MM.1S (cell line): ENCODE measurements at regions not wholly inside any gene's neighbourhood (a gene's known extent, or its start where the extent isn't known, plus 50 kb on each side); places are given as distances from the start of the nearest gene placed in this dataset.

ENCODE experiments used
- EZH2 ChIP-seq: fragments of 300-600 bp; sonication (generic); optimal IDR thresholded peaks from 2 replicates; pipeline ENCODE3; 2017; ENCODE audit warnings: low read depth, mild to moderate bottlenecking, antibody characterized with exemption, low read length, mixed read lengths
- EZH2phosphoT487 ChIP-seq: fragments of 300-600 bp; sonication (generic); IDR thresholded peaks from 2 replicates; pipeline ENCODE4 v1.6.1; 2018; ENCODE audit warnings: antibody characterized with exemption, low read length
- TF ChIP-seq, protein P1 (sequence below): fragments of 300-600 bp; sonication (generic); IDR thresholded peaks from 2 replicates; pipeline ENCODE4 v1.5.1; 2016; ENCODE audit warnings: antibody characterized with exemption, low read length, mixed read lengths

DNA sequence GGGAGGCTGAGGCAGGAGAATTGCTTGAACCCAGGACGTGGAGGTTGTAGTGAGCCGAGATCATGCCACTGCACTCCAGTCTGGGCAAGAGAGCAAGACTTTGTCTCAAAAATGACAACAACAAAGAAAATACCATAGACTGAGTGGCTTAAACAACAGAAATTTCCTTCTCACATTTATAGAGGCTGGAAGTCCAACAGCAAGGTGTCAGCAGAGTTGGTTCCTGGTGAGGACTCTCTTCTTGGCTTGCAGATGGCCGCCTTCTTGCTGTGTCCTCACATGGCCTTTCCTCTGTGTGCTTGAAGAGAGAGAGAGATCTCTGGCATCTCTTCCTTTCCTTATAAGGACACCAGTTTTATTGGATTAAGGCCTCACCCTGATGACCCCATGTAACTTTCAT lies 56.1 kb upstream of the ADGRE5 start:
- TF ChIP-seq, protein P1, sequence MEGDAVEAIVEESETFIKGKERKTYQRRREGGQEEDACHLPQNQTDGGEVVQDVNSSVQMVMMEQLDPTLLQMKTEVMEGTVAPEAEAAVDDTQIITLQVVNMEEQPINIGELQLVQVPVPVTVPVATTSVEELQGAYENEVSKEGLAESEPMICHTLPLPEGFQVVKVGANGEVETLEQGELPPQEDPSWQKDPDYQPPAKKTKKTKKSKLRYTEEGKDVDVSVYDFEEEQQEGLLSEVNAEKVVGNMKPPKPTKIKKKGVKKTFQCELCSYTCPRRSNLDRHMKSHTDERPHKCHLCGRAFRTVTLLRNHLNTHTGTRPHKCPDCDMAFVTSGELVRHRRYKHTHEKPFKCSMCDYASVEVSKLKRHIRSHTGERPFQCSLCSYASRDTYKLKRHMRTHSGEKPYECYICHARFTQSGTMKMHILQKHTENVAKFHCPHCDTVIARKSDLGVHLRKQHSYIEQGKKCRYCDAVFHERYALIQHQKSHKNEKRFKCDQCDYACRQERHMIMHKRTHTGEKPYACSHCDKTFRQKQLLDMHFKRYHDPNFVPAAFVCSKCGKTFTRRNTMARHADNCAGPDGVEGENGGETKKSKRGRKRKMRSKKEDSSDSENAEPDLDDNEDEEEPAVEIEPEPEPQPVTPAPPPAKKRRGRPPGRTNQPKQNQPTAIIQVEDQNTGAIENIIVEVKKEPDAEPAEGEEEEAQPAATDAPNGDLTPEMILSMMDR: no peak
- TF ChIP-seq EZH2 (no peak), EZH2phosphoT487 (no peak)
